ENCODE measurements at regions not wholly inside any gene's neighbourhood (a gene's known extent, or its start where the extent isn't known, plus 50 kb on each side); places are given as distances from the start of the nearest gene placed in this dataset.
"Not testable (repeated sequence)": the region's sequence is repeated elsewhere in the genome, so short reads cannot be mapped to it uniquely, and the experiment has no call there.

DNA sequence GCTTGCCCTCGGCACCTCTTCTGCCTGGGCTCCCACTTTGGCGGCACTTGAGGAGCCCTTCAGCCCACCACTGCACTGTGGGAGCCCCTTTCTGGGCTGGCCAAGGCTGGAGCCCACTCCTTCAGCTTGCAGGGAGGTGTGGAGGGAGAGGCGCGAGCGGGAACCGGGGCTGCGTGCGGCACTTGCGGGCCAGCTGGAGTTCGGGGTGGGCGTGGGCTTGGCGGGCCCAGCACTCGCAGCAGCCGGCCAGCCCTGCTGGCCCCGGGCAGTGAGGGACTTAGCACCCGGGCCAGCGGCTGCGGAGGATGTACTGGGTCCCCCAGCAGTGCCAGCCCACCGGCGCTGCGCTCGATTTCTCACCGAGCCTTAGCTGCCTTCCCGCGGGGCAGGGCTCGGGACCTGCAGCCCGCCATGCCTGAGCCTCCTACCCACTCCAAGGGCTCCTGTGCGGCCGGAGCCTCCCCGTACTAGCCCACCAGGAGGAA lies 699.1 kb downstream of the C12orf50 start:
- not testable (repeated sequence) for DNase-seq (ENCODE audit: low read depth)

DNA sequence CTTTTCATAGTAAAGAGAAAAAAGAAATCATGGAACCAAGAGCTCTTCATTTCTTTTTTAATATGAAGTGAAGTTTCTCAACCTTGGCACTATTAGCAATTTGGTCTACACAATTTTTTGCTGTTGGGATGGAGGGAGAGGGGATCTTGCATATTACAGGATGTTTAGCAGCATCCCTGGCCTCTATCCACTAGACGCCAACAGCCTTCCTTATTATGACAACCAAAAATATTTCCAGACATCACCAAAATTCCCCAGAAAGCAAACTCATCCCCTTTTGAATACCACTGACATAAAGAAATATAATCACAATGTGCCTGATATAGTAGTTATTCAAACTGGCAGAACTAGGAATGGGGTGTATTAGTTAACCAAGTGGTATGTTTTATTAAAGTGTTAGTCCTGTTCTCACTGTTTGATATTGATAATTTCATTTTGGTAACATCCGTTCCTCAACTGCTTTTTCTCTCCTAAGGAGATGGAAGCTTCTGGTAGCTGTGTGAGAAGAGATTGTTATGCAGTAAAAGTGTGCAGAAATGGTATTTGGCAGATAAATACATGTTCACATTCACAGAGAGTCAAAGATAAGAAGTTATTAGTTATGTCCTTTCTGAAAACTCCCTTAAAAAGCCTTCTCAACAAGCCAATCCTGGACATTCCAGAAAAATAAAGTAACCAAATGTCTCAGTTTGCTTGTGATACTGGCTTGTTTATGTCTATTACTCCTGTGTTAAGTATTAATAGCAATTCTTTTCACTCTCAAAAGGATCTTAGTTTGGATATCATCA lies 699.9 kb downstream of the C12orf50 start:
- no peak for DNase-seq (ENCODE audit: low read depth)

DNA sequence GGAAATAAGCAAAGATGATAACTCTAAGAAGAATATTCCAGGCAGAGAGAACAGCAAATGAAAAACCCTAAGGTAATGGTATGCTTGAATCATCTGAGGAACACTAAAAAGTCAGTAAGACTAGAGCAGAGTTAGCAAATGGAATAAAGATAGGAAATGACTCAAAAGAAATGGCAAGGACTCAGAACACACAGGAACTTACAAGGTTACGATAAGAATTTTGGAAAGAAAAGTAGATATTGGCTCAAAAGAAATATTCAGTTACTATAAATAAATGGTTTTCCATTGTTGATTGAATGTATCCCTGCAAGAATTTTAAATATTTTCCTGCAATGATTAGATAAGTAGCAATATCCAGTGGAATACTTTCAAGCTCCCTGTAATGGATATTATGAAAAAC lies 705.8 kb downstream of the C12orf50 start:
- peak; percentile 46 for DNase-seq (ENCODE audit: low read depth)

DNA sequence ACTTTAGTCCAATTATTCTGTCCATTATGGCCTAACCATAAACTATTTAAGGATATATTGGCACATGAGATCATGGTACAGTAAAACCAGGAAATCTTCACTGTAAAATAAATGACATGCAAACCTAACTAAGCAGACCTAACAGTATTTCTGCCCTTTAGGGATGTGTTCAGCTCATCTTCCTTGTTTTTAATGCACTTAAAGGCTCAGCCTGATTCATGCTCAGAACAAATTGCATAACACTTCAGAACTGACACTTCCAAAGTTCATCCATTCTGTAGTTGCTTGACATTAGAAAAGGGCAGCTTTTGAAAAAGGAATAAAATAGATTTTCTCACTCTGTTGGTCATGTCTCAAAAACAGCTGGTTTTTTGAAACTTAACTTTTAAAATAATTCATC lies 708.5 kb downstream of the C12orf50 start:
- no peak for DNase-seq (ENCODE audit: low read depth)

DNA sequence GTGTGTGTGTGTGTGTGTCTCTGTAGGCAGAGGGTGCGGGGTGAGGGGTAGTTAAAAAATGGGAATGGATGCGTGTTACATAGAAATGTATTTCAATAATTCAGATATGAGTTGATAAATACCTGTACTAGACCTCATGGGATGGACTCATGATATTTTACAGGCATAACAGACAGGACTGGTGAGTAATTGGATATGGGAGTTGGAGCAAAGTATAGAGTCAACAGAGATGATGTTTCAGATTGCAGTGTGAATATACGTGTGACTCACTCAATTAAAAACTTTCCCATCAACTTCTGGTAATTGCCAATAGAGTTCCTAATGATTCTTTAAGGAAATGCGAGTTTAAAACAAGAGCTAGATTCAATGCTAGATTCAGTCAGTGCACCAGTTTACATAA lies 711.9 kb downstream of the C12orf50 start:
- no peak for DNase-seq (ENCODE audit: low read depth)

DNA sequence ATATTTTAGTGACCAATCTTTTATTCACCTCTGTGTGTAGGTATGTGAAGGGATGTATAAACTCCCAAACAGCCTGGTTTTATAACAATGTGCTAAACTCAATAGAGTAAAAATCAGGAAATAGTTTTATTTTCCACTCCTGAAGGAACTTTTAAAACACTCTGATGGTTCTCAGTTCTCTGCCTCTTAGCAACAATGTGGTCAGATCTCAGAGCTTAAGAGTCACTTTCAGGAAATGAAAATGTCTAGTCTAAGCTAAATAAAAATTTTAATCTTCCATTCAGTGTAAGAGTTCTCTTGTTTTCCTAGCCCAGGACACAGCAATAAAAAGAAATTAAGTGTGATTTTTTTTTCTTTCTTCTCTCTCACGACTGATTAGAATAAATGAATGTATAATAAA lies 718.0 kb downstream of the C12orf50 start:
- no peak for DNase-seq (ENCODE audit: low read depth)

DNA sequence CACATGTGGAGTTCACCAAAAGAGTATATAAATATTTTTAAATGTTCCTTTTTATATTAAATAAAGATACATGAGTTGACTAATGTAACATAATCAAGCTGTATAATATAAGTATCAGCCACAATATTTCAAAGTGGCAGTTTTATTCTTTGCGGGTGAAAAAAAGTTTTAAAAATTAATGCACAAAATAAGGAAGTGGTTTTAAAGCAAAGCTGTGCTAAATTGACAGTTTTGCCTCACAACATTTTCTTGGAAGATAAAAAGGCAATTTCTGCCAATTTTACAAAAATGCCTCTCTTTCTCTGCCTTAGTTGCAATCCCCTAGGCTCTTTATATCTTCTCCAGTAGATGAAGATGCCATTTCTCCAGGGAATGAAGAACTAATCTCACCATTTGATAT lies 719.1 kb downstream of the C12orf50 start:
- no peak for DNase-seq (ENCODE audit: low read depth)

DNA sequence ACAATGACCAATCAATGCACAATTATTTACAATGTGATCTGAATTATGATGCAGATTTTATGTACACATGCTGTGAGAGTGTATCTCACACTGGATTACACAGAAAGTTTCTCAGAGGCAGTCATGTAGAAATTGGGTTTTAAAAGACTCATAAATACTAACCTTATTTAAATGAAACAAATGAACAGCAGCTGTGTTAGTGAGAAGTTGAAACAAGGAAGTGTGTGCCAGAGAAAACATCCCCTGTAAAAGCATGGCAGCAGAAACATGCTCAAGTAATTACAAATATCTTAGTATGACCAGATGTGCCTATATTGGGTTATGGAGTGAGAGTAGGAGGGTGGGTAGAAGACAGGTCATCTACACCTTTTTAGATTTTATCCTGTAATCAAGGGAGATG lies 723.7 kb downstream of the C12orf50 start:
- no peak for DNase-seq (ENCODE audit: low read depth)

DNA sequence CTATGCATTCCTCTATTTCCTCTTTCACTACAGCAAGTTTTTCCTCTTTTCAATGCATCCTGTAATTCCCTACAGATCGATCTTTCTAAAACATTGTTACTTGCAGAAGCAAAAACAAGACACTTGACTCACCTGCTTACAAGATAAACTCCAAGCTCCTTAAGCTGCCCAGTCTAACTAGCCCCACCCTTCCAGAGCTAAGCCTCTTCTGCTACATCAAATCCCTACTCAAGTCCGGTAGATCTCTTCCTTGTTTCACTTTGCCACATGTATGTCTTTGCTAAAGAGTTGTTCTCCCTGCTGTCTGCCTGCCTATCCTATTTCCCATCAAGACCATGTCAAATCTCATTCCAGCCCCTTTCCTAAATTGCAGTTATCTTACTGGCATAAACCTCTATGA lies 724.8 kb downstream of the C12orf50 start:
- no peak for DNase-seq (ENCODE audit: low read depth)

DNA sequence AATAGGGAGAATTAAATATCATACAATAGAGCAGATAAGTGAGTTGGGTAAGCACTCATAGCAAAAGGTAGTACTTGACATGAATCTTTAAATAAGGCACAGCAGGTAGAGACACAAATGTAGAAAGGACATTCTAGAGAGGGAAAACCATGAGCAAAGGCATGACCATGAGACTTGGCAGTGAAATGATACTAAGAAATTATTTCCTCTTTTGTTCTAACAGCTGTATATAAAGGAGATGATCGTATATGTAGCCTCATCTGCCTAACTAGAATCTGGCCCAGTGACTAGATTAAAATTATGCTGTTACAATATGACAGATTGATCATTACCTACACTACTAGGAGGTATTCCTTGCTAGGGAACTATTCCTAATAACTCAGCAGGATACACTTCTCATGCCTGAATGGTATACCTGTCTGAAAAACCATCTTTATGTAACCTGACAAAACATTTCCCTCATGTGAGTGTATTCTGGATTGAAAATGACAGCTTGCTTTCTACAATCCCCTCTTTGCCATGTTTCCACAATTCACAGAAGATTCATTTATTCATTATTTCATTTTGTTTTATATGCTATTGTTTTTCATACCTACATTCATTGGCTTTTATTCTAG lies 725.7 kb downstream of the C12orf50 start:
- DNase-seq (ENCODE audit: low read depth): no peak

DNA sequence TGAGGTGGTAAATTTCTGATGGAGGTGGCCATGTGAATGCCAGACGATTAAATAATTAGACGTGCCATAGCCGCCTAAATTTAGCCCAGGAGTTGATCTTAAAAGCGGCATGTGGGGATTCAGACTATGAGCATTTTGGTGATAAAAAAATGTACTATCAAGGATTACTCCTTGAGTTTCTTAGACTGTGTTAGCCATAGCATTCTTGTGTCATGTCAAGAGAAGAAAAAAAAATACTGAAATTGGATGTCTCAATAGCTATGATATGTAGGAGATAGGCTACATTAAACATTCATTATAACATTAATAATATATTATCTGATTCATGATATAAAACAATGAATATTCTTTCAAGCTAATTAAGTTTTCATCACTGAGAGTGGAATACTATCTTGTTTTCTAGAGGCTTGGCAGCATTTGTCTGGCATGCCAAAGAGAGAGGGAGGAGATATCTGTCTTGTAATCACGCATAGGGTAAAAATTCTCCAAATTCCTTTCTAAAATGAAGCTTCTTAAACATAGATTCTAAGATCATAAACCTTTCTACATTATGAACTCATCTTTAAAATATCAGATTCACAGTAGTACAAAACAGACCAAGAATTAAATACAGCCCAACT lies 727.0 kb downstream of the C12orf50 start:
- no peak for DNase-seq (ENCODE audit: low read depth)

DNA sequence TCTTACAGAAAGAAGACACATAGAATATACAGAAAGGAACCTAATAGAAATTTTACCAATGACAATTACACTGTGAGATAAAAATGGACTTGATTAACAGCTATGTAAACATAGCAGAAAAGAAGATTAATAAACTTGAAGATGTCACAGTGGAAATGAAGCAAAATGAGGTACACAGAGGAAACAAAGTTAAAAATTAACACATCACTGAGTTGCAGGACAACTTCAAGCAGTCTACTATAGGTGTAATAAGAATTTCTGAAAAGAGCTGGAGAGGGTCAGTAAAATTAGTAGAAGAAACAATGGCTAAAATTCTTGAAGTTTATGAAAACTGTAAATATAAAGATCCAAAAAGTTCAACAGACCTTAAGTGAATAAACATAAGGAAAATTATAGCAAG lies 738.7 kb downstream of the C12orf50 start:
- no peak for DNase-seq (ENCODE audit: low read depth)

DNA sequence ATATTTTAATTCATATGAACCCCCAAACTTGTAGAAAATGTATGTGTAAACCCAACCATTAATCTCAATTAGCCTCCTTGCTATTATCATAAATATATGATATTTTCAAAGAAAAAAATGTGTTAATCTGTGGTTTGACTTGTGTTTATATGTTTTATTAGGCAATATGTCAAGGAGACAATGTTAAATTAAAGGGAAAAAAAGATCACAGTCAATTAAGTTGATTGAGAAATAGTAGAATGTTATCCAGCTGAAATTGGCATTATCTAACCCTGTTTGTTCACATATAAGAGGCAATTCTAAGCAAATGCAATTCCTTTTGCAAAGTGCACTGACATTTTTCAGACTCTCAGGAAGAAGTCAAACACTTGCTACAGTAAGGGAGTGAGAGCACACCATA lies 745.3 kb downstream of the C12orf50 start:
- no peak for DNase-seq (ENCODE audit: low read depth)

DNA sequence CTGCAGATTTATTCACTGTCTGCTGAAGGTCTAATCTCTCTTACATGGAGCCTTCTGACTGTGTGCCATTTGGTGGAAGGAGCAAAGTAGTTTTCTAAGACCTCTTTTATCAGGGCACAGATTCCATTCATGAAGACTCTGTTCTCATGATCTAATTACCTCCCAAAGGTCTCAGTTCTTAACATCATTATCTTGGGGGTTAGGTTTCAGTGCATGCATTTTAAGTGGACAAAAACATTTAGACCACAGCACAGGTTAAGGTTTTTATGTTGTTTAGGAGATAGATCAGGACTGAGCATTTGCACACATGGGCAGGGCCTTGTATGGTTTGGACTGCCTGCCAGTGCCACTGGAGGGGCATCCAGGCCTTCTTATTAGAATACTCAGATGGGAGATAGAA lies 746.1 kb downstream of the C12orf50 start:
- DNase-seq (ENCODE audit: low read depth): no peak

DNA sequence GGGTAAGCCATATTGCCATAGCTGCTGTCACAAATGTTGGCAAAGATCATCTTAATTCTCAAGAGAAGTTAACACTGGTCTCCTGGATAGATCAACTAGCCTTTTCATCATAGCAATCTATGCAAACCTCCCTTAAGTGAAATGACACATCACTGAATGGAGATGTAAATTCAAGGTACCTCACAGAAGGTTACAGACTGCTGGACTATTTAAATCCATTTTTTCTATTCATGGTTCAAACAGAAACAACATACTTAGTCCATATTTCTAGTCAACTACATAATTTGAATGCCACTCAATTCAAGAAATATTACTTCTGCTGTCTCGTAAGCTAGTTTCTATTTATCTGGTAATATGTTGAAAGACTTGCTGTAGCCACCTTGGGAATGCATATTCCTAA lies 748.3 kb downstream of the C12orf50 start:
- no peak for DNase-seq (ENCODE audit: low read depth)

DNA sequence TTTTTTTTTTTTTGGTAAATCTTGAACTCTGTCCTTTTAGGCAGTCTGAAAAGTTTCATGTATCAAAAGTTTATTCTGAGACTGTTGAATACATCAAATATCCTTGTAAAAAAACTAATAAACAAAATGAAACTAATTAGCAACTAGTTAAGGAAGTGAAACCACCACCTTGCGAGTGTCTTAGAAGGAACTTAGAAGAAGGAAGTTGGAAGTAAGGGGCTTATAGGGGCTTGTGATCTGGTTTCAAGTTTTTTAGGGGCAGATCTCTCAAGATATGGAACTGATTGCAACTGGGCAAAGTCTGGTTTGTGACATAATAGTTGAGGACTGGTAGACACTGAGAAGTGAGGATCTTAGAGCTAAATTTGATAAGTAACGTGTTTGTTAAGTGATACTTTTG lies 748.8 kb downstream of the C12orf50 start:
- no peak for DNase-seq (ENCODE audit: low read depth)

DNA sequence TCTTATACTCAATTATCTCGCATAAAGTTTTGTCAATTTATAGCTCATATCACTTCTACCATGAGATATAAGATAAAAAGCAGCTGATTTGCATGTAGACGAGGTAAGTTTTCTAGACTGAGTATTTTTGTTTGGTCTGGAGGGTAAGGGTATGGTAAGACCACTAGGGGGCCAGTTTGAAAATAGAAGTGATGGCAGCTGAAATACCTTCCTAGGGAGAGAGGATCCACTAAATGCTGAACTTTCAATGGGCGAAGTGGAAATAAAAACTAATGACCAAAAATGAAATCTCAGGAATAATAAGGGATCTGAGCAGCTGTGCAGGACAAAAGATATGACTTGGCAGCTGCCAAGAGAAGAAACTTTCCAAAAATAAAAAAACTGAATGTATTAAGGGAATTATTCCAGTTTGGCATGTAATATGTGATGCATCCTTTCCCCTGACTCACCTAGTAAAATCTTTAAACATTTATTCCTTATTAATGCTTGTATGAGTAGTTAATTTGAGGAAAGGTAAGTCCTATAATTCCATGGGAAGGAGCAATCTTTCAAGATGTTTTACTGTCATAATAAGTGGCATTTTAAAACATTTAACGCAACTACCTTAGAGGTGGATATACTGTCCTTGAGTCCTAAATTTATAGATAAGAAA lies 754.5 kb downstream of the C12orf50 start:
- peak; percentile 10 for DNase-seq (ENCODE audit: low read depth)

DNA sequence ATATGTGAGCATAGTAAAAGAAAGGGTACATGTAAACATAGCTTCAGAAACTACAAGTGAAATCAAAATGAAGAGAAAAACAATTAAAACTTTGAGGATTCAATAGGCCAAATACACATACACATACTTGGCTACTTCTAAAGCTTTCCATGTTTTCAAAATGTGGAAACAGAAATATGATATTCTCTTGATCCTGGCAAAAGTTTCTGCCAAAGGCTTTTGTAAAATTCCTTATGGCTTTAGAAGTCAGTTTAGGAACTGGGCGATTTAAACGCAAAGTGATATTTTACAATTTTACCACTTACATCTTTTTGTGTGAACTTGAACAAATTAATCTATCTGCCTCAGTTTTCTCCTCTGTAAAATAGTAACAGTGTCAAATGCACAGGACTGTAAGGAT lies 756.4 kb downstream of the C12orf50 start:
- no peak for DNase-seq (ENCODE audit: low read depth)

DNA sequence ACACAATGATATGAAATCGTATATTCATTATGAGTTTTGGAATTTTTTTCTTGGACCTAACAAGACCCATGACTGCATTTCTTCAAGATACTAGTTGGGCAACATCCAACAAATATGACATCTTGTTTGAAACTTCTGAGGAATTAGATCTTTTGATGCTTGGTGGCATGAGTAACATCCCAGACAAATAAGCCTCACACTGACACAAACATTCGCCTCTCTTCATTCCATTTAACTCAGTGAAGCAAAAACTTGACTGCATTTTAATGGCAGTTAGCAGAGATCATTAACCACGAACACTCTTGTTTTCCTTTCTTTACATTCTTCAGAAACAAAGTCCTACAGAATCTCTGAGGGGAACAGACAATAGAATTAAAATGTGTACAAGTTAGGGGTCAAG lies 758.3 kb downstream of the C12orf50 start:
- DNase-seq (ENCODE audit: low read depth): peak; percentile 58

DNA sequence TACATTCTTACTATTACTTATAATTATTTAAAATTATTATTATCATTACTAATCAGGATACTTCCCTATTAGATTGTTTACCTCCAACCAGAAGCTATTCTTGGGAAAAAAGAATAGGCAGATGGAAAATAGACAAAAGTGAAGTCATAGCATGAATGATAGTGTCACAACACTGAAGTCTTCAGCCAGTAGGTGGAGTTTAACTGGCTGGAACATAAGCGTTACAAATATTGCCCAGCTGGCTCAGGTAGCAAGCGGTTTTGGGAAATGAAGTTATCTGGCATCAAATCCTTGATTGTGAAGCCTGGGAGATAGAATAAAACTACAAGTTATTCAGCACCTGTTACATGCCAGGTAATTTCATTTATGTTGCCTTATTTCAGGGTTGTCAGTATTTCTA lies 762.9 kb downstream of the C12orf50 start:
- no peak for DNase-seq (ENCODE audit: low read depth)

DNA sequence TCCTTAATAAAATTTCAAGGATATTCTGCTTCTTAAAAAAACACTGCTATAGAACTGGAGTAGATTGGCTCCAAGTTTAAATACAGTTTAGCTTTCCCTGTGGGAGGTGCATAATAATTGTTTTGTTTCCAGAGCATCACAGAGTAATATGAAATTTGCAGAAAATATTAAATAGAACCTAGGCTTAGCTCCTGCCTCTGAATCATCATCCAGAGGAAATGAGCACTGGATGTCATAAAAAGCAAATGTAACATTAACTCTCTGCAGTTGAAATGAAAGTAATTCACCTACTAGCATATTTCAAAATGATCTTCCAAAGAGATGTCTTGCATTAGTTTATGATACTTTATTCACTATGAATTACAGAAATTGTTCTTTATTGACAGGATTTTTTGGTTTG lies 769.8 kb downstream of the C12orf50 start:
- no peak for DNase-seq (ENCODE audit: low read depth)

DNA sequence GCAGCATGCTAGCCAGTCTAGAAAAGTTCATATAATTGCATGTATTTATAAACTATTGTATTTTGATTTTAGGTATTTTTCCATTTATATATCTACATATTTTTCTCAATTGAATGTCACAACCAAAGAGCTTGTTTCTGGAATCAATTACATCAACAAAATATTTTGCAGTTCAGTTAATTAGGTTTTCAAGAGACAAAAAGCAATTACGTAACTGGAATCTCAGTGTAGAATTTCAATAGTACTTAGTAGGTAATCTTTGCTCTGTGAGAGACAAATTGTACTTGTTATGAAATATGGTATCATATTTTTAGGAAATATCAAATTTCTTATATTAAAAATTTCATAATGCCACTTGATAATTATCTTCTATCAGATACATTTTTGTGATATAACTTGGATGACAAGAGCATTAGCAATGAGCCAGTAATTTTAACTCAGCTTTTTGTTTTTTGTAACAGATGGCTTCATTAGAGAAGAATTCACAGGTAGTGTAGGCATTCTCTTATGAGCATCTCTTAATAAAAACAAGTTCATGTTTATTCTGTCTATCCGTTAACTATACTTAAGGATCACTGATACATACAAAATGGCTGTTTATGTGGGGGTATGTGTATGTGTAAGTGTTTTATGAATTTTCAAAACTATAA lies 774.7 kb downstream of the C12orf50 start:
- no peak for DNase-seq (ENCODE audit: low read depth)
